Cardiac fibroblast (primary cell): ENCODE measurements at regions not wholly inside any gene's neighbourhood (a gene's known extent, or its start where the extent isn't known, plus 50 kb on each side); places are given as distances from the start of the nearest gene placed in this dataset.

Experiments
- DNase-seq, 2 donors: peaks; one replicate each; pipeline versions ENCODE4 v3.0.0 to v3.0.0-alpha.2; 2010; ENCODE audit warnings: low read depth in 2 of 2
- H3K4me3 ChIP-seq, 2 donors: replicated peaks in 1 of 2; 1 replicate in 1 of 2; 2 replicates in 1 of 2; pipeline ENCODE4 v1.5.1; 2011; ENCODE audit warnings: low read depth in 2 of 2, low read length in 2 of 2, mild to moderate bottlenecking in 2 of 2, moderate library complexity in 1 of 2
- TF ChIP-seq, protein P1 (sequence below): IDR thresholded peaks from one replicate; pipeline ENCODE4 v1.5.1; 2011; ENCODE audit warnings: low read depth, mild to moderate bottlenecking, low read length, inconsistent platforms

DNA sequence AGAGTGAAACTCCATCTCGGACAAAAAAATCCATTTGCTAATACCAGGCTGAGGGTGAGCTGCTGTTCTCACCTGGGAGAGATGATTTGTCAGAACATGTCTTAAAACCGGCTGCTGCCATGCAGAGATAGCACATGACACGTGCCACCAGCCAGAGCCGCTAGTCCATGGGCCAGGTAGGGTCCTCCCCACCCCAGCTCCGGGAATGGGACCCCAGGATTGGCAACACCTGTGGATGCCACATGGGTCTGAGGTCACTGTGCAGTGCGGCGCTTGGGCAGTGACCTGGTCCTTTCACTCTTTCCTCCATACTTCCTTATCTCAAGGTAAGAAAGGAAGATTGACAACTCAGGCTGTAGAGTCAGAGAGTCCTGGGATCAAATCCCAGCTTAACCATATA, 393.3 kb upstream of the TNRC6C start:
- DNase-seq: no peak
- TF ChIP-seq, protein P1, sequence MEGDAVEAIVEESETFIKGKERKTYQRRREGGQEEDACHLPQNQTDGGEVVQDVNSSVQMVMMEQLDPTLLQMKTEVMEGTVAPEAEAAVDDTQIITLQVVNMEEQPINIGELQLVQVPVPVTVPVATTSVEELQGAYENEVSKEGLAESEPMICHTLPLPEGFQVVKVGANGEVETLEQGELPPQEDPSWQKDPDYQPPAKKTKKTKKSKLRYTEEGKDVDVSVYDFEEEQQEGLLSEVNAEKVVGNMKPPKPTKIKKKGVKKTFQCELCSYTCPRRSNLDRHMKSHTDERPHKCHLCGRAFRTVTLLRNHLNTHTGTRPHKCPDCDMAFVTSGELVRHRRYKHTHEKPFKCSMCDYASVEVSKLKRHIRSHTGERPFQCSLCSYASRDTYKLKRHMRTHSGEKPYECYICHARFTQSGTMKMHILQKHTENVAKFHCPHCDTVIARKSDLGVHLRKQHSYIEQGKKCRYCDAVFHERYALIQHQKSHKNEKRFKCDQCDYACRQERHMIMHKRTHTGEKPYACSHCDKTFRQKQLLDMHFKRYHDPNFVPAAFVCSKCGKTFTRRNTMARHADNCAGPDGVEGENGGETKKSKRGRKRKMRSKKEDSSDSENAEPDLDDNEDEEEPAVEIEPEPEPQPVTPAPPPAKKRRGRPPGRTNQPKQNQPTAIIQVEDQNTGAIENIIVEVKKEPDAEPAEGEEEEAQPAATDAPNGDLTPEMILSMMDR: no peak
- H3K4me3 ChIP-seq: no peak overlapping the region

DNA sequence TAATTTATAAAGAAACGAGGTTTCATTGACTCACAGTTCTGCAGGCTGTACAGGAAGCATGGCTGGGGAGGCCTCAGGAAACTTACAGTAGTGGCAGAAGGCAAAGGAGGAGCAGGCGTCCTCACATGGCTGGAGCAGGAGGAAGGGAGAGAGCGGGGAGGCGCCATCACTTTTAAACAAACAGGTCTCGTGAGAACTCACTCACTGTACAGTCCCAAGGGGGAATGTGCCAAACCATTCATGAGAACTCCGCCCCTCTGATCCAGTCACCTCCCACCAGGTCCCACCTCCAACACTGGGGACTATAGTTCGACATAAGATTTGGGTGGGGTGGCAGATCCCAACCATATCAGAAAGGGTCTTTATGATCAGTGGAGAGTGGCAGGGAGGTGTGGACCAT, 392.4 kb upstream of the TNRC6C start:
- no peak for DNase-seq
- no peak overlapping the region for H3K4me3 ChIP-seq
- TF ChIP-seq, protein P1: no peak

DNA sequence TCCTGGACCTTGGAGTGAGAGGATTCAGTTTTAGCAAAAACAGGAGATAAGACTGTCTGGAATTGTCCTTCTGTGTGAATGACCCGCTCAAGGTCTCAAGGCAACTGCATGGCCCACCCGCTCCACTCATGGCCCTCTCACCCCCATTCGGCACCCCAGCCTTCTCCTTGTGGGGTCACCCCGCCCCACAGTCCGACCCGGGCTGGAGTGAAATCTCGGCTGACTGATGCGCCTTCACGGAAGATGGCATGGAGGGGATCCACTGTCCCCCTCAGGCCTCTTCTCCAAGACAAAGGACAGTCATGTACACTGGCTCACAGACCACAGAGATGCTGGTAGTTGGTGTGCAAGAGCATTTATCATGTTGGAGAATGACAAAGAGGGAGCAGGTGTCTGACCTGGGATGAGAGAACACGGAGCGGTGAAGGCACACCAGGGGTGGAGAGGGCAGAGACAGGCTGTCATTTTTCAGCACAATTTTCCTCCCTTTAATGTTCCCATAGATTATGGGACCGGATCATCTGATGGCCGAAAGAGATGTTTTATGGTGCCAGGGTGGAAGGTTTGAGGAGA, 391.9 kb upstream of the TNRC6C start:
- TF ChIP-seq, protein P1: no peak
- no peak overlapping the region for H3K4me3 ChIP-seq
- DNase-seq: no peak

DNA sequence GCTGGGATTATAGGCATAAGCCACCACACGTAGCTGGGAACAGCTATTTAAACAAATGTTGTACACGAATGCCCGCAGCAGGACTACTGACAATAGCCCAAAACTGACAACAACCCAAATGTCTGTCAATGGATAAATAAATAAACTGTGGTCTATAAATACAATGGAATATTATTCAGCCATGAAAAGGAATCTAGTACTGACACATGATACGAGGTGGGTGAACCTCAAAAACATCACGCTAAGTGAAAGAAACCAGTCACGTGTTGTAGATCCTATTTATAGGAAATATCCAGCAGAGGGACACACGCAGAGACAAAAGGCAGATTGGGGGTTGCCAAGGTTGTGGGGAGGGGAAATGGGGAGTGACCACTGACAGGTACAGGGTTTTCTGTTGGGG, 390.0 kb upstream of the TNRC6C start:
- no peak for DNase-seq
- H3K4me3 ChIP-seq: no peak overlapping the region
- TF ChIP-seq, protein P1: no peak

DNA sequence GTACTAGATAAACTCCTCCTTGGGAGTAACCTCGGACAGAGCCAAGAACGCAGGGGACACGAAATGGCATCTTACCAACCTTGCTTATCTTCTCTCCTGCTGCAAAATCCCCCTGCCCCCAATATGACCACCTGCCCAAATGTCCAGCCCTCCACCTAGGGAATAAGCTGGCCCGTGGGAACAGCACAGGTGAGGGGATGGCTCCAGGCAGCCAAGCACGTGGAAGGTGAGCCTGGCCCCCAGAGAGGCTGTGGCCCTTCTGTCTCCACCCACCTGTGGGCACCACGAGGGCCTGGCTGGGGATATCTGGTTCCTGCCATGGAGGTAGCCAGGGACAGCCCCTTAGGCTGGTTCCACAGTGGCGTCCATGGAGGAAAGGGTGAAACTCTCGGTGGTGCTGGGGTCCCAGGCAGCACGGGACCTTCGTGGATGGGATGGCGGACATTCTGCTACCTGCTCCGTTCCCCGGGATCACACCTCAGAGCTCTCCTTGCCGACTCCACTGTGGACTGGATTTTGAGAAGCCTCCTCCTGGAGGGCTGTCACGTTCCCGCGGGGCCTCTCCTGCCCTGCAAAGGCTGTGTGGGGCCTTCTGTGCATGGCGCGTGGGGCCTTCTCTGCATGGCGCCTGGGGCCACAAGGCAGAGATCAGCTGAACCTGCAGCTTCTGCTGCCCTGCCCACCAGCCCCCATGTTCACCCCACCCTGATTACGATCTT, 388.5 kb upstream of the TNRC6C start:
- TF ChIP-seq, protein P1: no peak
- DNase-seq: no peak
- no peak overlapping the region for H3K4me3 ChIP-seq

DNA sequence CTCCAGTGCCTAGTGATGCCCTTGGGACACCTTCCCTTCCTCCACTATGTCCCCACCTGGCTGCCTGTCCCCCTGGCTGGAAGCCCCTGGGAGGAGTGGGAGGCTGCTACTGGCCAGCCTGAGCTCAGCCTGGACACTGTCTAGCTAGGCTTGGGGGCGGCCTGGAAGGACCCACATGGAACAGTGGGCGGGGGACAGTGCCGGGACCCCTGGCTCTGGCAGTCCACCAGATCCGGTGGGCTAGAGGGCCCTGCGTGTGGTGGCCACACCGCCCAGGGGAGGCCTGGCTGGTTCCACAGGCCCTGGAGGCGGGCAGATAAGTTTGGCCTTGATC, 388.0 kb upstream of the TNRC6C start:
- H3K4me3 ChIP-seq: no peak overlapping the region
- no peak for DNase-seq
- TF ChIP-seq, protein P1: no peak
